ENCODE measurements at regions not wholly inside any gene's neighbourhood (a gene's known extent, or its start where the extent isn't known, plus 50 kb on each side); places are given as distances from the start of the nearest gene placed in this dataset.

DNA sequence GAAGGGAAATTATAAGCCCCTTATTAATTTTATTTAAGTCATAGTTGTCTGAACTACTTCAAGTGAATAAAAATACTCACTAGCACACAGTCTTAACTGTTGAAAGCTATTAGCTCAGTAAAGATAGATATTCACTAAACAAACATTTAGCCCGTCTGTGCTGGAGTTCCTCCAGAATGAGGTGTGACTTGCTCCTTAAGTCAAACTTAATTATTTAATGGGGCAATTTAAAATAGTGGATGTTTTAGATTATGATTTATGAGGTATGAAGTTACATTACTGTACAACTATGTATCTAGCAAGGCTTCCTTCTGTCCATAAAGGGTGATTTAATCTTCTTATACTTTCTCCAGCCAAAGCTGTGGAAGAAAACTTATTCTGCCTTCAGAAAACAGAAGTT lies 414.0 kb upstream of the FLRT2 start:
- Histone ChIP-seq H3K9me3 (replicated peaks; ENCODE audit: control insufficient read depth, insufficient read depth, low read length) (no peaks in the 10 kb centered on the region), H3K27me3 (ENCODE audit: control insufficient read depth in 2 of 2, insufficient read depth in 2 of 2, low read length in 2 of 2) (no peaks in the 10 kb centered on the region), H4K20me1 (replicated peaks; ENCODE audit: control insufficient read depth, extremely low read depth, insufficient read depth, low read length) (no peaks in the 10 kb centered on the region), H3K79me2 (ENCODE audit: control insufficient read depth, insufficient read depth, low read length) (no peaks in the 10 kb centered on the region), H3K9ac (replicated peaks; ENCODE audit: extremely low read depth, insufficient read depth, low read length) (no peak overlapping the region), H3K4me2 (ENCODE audit: insufficient read depth, low read length) (no peak overlapping the region), H2AFZ (ENCODE audit: low read depth, low read length) (no peak overlapping the region), H3K4me1 (ENCODE audit: control insufficient read depth, extremely low read depth, insufficient read depth, low read length) (no peaks in the 10 kb centered on the region), H3K4me3 (replicated peaks in 1 of 3; ENCODE audit: insufficient read depth in 1 of 3, low read depth in 1 of 3, low read length in 3 of 3) (no peak overlapping the region), H3K9me1 (replicated peaks; ENCODE audit: control insufficient read depth, extremely low read depth, insufficient read depth, low read length) (no peaks in the 10 kb centered on the region), H3K27ac (ENCODE audit: insufficient read depth, low read depth, low read length) (no peak overlapping the region), H3K36me3 (ENCODE audit: control insufficient read depth in 2 of 2, extremely low read depth in 1 of 2, insufficient read depth in 2 of 2, low read length in 2 of 2) (no peaks in the 10 kb centered on the region)
- ChIA-PET CTCF (interaction anchor here (0.9 kb wide), 1 partner anchor 14 kb away, joined by 3 read pairs; no protein-coding TSS in a partner anchor), POLR2A (no interaction called here)
- no peak for FAIRE-seq
- no peak for DNase-seq (ENCODE audit: low read depth, low spot score)
- BruUV-seq (replicated peaks), result no TSS peak
- intact Hi-C loops (cut with micrococcal nuclease), result no loop called here
- dilution Hi-C loops (cut with MboI; ENCODE audit: extremely low pct_ligation_motif_present, low sequenced_read_pairs), result no loop called here
- TF ChIP-seq POLR2A (IDR thresholded peaks at IDR 0.05; ENCODE audit: low read depth, low read length) (no peak), EZH2 (IDR thresholded peaks at IDR 0.05; ENCODE audit: borderline replicate concordance, low read depth, low read length, severe bottlenecking) (no peak), POLR2AphosphoS5 (IDR thresholded peaks at IDR 0.05; ENCODE audit: insufficient read depth, low read depth, low read length) (no peak), JUN (IDR thresholded peaks at IDR 0.05; ENCODE audit: borderline replicate concordance, insufficient read depth, insufficient read length, low read depth) (no peak), MYC (IDR thresholded peaks at IDR 0.05; ENCODE audit: low read depth, low read length) (no peak), GATA2 (IDR thresholded peaks at IDR 0.05; ENCODE audit: insufficient read depth, insufficient read length, low read depth, low read length) (no peak), FOS (IDR thresholded peaks at IDR 0.05; ENCODE audit: borderline replicate concordance, insufficient read depth, low read length) (no peak)
- TF ChIP-seq, protein P1, sequence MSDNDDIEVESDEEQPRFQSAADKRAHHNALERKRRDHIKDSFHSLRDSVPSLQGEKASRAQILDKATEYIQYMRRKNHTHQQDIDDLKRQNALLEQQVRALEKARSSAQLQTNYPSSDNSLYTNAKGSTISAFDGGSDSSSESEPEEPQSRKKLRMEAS (IDR thresholded peaks at IDR 0.05; ENCODE audit: insufficient read depth, insufficient read length), result no peak
- TF ChIP-seq, protein P2, sequence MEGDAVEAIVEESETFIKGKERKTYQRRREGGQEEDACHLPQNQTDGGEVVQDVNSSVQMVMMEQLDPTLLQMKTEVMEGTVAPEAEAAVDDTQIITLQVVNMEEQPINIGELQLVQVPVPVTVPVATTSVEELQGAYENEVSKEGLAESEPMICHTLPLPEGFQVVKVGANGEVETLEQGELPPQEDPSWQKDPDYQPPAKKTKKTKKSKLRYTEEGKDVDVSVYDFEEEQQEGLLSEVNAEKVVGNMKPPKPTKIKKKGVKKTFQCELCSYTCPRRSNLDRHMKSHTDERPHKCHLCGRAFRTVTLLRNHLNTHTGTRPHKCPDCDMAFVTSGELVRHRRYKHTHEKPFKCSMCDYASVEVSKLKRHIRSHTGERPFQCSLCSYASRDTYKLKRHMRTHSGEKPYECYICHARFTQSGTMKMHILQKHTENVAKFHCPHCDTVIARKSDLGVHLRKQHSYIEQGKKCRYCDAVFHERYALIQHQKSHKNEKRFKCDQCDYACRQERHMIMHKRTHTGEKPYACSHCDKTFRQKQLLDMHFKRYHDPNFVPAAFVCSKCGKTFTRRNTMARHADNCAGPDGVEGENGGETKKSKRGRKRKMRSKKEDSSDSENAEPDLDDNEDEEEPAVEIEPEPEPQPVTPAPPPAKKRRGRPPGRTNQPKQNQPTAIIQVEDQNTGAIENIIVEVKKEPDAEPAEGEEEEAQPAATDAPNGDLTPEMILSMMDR (IDR thresholded peaks at IDR 0.05; ENCODE audit: extremely low read depth in 1 of 2, insufficient read depth in 1 of 2, low read depth in 1 of 2, low read length in 2 of 2), result no peak
